LNCAP (cell line): ENCODE measurements at regions not wholly inside any gene's neighbourhood (a gene's known extent, or its start where the extent isn't known, plus 50 kb on each side); places are given as distances from the start of the nearest gene placed in this dataset.

Experiments
- TF ChIP-seq, protein P1 (sequence below): fragments of 450-650 bp; IDR thresholded peaks from 2 replicates; pipeline ENCODE4 v1.5.1; 2017; ENCODE audit warnings: mild to moderate bottlenecking

DNA sequence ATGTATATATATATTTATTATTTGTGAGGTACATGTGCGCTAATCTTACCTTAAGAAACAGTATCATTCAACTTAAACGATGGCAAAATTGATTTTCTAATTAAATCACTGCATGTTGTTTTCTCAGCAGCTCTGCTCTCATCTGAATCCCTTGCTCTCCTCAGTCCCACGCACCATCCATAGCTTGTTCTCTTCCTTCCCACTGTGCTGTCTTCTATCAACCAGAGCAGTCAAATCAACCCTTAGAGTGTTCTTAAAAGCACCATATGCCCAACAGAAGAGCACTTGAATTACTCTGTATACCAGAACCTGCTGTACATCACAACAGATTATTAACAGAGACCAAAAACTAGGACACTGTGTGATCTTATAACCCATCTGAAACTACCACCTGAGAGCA is 209.4 kb upstream of the G2E3 start:
- TF ChIP-seq, protein P1, sequence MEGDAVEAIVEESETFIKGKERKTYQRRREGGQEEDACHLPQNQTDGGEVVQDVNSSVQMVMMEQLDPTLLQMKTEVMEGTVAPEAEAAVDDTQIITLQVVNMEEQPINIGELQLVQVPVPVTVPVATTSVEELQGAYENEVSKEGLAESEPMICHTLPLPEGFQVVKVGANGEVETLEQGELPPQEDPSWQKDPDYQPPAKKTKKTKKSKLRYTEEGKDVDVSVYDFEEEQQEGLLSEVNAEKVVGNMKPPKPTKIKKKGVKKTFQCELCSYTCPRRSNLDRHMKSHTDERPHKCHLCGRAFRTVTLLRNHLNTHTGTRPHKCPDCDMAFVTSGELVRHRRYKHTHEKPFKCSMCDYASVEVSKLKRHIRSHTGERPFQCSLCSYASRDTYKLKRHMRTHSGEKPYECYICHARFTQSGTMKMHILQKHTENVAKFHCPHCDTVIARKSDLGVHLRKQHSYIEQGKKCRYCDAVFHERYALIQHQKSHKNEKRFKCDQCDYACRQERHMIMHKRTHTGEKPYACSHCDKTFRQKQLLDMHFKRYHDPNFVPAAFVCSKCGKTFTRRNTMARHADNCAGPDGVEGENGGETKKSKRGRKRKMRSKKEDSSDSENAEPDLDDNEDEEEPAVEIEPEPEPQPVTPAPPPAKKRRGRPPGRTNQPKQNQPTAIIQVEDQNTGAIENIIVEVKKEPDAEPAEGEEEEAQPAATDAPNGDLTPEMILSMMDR: no peak

DNA sequence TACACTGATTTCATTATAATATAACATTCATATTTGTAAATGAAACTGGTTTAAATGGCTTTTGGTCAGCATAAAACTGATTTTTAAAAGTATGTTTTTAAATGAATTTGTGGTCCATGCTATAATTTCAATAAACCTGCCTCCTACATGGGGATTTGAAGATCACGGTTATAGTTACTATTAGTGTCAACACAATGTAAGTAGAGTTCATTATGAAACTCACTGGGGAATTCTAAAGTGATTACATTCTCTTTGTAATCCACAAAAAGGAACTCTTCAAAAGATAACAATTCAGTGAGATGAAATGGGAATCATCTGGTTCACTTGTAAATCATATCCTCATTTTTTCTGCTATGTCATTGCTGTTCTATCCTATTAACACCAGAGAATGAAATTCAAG is 204.5 kb upstream of the G2E3 start:
- TF ChIP-seq, protein P1: no peak

DNA sequence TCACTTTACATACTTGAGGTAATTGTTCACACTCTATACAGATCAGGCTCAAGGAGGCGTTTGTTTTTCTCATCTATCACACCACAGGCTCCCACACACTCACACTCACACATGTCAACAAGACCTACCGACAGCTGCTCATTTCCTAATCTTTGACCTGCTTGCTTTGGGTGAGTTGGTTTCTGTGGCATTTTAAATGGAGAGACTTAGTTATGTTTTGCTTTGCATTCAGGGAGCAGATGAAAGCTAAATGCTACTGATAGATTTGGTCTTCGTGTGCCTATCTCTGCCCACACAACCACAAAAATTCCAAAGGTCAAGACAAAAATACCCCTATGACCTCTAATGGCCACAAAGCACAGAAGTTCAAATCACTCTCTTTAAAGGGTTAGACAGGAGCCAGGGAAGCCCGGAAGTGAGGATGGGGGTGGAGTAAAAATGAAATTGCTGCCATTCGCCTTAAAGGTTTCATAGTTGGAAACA is 203.5 kb upstream of the G2E3 start:
- TF ChIP-seq, protein P1: no peak

DNA sequence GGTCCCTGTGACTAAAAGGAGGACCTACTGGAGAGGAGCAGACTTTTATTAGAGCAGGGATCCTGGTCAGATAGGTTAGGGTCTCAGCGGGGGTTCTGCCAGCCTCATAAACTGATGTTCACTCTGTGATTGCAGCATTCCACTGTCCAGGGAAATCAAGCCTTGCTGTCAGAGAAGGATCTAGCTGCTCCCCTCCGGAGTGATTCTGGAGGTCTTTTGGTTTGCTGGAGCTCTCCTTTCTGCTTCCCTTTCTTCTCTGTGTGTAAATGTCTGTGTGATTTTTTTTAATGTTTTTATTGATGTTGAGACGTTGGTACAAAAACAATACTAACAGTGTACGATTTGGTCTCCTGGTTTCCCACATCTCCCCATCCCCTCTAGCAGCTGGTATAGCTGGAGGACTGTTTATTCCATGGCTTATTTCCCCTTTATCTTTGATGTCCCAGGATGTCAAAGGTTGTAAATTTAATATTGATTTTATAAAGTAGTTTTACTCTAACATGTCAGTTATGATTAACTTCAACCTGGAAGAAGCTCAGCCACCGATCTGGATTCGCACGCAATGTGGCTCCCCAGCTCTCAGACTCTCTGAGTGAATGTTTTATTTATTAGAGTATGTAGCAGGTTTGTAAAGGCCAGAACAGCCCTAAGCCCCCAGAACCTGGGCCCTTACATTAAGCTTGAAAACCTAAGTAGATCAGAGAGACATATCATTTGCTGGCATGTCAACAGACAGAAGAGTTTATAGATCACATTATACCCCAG is 202.3 kb upstream of the G2E3 start:
- TF ChIP-seq, protein P1: no peak

DNA sequence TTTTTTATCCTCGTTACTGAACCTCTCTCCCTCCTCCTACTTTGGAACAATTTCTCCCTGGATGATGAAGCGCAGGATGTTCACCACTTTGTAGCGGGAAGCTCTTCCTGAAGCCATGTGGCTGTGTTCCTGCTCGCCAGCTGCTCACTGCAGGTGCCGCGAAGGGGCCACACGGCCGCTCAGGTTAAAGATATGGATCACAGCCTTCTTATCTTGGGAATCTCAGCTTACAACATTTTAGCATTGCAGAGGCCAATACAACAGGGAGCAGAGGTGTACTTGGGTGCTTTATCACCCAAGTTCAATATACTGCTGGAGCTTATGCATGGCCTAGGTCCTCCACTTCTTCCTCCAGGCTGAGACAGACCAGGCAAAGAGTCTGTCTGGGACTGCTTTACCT is 201.2 kb upstream of the G2E3 start:
- TF ChIP-seq, protein P1: no peak

DNA sequence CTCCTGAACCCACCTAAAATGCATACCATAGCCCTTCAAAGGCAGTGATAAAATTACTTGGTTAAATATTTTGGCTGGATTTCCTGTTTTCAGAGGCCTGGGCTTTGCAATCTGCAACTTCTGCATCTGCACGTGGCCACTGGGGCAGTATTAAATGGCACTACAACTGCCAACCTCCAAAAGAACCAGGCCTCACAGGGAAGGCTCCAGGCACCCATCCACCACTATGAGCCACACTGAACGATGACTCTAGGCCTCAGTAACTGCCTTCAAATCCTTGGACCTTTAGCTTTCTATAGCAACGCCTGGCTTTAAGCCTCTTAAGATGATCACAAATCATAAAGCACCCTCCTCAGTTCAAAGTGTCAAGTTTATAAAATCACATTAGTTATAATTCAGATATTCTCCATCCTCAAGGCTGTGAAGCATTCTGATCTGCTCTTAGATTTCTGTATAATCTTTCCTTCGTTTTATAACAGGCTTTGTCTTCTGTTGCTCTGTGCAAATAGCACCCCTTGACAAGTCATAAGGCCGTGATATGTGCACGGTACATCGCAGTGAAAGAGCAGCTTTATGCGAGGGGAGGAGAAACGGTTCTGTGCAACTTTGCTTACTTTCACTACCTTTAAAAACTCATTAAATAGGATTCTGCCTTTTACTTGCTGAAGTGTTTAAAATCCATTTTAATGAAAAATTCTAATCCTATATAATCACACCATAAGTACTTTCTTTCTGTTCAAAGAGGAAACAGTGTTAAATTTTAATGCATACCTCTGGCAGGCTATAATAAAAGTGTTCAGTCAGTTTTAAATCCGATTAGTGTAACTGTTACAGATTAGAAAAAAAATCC is 196.4 kb upstream of the G2E3 start:
- TF ChIP-seq, protein P1: no peak

DNA sequence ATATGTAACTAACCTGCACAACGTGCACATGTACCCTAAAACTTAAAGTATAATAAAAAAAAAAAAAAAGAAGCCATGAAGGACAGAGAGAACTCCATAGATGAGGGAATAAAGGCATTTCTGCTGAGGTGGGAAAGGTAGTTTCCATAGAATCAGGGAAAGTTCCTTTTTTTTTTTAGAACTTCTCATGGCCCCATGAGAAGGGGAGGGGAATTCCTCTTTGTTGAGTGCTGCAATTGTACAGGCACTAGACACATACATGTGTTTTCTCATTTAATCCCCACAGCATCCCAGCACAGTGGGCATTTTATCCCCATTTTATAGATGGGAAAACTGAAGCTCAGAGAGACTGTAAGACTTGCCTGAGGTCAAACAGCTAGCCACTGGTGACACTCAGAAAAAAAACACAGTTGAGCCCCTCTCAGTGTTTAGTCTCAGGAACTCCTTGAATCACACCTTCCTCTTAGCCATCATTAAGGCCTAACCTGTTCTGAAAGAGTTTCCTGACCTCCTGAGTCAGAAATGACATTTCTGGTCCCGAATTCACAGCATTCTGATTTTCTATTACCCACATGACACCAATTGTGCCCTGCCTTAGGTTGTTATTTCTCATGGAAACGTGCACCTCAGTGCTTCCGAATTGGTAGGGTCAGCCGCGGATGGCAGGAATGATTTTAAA is 189.3 kb upstream of the G2E3 start:
- TF ChIP-seq, protein P1: no peak
